Fibroblast of skin of right quadriceps (primary cell): ENCODE measurements at regions not wholly inside any gene's neighbourhood (a gene's known extent, or its start where the extent isn't known, plus 50 kb on each side); places are given as distances from the start of the nearest gene placed in this dataset.

Experiments used
- DNase-seq: peaks from one replicate; pipeline ENCODE4 v3.0.0-alpha.2; 2013

DNA sequence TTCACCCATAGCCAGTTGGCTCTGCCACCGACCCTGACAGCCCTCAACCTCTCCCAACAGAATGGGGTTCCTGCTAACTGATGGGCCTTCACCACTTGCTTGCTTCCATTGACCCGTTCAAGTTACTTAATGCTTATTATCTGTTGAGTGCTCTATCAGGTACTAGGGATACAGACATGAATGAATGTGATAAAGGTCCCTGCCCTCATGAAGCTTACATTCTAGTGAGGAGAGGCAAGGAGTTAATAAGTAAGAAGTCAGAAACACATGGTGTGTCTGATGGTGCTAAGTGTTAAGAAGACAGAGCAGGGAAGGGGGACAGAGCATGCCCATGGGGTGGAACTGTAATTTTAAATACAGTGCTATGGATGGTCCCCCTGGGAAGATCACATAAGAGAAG lies 107.5 kb upstream of the JUN start:
- no peak for DNase-seq

DNA sequence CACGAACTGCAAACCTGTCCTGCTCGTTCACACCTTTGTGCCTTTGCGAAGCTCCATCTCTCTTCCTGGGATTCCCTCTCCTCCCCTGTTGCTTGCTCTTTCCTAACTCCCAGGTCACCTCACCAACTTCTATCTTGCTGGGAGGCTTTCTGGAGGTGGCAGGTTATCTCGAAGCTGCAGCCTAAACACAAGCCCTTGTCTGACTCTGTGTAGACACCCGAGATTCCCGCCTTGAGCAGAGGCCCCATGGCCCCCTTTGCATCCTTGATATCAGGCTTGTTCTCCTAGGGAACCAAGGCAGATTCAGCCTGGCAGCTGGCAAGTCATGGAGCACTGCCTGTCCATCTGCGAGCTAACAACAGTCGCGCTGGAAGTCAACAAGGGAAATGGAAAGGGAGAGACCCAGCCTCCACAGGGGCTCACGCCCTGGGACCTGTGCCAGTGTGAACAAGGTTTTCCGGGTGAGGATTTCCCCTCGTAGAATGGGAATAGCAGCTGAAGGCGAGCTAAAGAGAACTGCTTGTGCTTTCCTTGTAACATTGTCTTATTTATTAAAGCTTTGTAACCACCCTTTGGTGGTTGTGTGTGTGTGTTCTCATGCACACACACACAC lies 109.5 kb upstream of the JUN start:
- no peak for DNase-seq

DNA sequence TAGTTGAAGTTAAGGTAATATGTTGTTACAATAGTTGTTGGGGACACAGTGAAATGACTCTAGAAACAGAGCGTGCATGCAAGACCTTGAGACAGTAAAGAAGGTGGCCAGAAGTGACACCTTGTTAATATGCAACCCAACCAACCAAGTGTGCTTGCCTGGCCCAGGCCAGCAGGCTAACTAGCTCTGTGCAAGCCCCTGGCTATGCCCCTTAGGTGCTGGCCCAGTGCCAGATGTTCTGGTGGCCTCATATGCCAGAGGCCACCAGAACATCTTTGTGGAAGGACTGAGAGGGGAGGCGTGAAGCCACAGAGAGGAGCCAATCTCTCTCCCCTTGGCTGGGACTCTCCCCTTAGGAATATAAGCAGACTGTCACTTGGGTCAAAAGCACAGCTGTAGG lies 111.2 kb upstream of the JUN start:
- no peak for DNase-seq

DNA sequence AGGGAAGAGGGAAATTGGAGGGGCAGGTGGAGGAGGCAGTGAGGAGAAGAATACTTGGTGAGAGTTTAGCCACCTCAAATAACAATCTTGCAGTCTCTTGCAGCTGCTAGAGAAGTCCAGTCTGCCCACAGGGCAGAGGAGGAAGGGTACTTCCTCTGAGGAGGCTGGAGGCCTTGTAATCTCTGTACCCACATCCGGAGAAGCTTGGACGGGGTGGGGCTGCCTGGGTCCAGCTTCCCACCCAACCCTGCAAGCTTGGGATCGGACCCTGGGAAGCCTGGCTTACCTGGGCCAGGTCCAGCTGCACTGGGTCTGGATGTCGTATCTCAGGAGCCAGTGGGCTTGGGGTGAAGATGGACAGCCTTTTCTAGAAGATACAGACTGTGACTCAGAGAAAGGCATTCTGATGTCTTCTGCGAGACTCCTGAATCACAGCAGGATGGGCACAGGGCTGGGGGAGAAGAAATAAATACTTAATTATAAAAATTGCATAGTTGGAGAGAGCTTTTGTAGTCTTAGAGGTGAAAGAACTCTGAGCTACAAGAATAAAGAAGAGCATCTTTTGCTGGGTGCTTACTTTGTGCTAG lies 111.8 kb upstream of the JUN start:
- peak; percentile 28 for DNase-seq

DNA sequence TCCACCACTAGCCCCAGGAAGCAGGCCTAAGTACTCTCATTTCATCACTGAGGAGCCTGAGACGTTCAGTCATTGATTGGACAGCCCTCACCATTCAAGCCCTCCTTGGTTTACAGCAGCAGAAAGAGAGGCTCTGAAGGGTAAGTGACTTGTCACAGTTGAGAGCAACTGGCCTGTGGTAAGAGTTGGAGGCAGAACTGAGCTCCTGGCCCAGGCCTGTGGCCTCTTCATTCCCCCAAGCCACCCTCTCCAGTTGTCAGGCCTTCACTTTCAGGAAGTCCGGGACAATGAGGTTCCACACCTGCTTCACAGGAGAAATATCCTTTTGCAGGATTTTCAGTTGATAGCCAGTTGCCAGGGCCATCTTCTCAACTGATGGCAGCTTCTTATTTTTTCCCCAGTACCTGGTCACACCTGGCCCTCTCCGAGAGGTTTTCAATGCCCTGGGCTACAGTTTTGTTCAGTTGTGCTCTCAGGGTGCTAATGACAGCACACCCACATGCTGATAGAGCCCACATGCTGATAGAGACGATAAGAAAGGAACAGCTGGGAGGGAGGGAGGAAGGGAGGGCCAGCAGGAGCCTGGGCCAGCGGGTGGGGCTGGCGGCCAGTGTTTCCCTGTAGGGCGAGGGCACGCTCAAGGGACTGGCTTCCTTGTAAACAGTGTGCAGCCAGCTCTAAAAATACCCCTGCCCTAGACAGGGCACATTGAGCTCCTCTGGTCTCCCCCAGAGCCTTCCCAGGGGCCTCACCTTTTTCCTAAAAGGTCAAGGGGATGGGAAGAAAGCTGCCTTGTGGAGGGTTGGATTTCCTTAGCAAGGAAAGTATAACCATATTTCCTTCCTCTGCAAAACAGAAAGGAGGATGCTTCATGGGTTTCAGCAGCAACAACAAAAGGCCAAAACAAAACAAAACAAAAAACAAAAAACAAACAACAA lies 112.7 kb upstream of the JUN start:
- no peak for DNase-seq

DNA sequence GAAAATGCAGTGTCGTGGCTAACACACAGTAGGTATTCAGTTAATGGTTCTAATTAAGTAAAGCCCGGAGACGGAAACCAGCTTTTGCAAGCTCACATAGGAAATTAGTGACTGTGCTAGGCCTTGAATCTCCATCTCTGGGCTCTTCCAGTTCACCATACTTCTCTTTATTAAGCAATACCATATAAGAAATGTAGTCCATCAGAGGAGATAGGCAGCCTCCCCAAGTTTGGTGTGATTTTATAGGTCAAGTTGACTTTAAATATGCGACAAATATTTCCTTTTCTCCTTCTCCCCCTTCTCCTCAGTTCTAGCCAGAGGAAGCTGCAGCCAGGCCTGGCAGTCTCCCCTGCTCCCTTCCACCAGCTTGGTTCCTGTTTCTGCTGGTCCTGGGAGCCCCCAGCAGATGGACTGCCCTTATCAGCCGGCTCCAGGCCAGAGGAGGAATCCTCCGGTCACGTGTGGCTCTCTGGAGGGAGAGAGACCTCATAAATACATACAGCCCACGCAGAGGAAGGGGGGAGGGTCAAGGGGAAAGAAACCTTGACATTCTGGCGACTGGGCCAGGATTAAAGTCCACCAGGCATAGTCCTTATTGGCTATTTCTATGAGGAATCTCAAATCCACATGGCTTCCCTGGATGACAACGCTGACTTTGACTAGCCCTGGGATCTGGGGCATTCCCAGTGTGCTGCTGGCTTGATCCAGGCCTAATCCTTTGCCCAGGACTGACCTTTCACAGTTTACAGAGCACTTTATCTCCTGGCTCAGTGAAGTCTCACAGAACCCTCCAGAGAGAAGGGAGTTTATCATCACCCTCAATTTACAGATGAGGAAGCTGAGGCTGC lies 115.1 kb upstream of the JUN start:
- DNase-seq = no peak

GRCh38 chr1:58899587-58900271 lies 115.9 kb upstream of the JUN start:
- no peak for DNase-seq

- DNase-seq = no peak
Measured at GRCh38 chr1:58900396-58900795, 116.5 kb upstream of the JUN start.

GRCh38 chr1:58901008-58901407 lies 117.2 kb upstream of the JUN start:
- peak; percentile 54 for DNase-seq

DNA sequence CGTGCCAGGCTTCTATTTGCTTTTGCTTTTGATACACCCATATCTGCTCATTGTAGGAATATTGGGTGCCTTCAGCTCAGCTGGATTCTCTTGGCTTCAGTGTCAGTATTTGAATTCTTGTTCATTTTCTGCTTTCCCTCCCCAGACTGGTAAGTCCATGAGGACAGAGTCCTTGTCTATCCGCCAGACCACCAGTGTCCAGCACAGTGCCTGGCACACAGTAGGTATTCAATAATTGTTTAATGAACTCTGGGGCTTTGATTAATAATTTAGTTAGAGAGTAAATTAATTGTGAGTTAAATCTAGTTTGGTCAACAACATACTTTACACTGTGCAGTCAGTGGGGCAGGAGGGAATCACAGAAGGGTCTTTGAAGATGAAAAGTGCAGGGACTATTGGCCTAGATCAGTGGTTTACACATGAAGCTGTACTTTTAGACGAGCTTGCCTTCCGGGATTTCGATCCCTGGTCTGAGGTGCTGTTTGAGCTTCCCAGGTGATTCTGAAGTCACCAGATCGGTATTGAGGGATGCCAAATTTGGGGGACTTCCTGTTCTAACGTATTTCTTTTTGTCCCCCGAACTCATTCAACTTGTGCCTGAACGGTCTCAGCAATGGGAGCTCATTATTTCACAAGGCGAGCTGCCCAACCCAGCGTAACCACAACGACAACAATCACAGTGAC lies 119.1 kb upstream of the JUN start:
- no peak for DNase-seq

DNA sequence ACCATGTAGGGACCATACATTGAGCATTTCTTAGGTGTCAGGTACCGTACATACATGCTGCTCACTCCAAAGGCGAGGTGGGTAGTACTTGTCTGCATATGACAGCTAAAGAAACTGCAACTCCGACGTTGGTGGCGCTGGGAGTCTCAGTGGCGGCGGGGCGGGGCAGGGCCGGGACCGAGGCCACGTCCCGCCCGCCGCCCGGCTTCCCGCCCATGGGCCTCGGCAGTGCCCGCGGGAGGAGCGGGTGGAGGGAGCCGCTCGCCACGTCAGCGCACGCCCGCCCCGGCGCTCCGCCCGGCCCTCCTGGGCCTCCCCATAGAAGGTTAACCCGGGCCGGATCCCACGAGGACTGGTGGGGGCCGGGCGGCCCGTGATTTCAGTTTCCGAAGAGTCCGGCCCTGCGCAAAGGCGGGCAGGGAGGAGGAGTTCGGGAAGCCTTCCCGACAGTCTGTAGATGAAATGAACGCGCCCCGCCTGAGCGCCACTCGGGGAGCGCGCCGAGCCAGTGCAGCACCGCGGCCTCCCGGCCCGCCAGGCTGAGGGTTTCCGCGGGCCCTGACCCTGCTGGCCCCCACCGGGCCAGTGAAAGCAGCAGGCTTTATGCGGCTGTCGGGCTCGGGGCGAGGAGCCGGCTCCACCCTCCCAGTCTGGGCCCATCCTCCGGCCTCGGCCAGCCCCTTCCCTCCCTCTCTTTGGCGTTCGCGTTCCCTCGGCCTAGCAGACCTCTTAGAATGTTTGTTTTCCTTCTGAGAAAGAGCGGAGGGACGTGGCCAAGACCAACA lies 119.9 kb upstream of the JUN start:
- DNase-seq = peak; percentile 94

- no peak for DNase-seq
Measured at GRCh38 chr1:58904299-58905125, 120.7 kb upstream of the JUN start.

GRCh38 chr1:58905126-58905490 lies 121.3 kb upstream of the JUN start:
- no peak for DNase-seq

DNA sequence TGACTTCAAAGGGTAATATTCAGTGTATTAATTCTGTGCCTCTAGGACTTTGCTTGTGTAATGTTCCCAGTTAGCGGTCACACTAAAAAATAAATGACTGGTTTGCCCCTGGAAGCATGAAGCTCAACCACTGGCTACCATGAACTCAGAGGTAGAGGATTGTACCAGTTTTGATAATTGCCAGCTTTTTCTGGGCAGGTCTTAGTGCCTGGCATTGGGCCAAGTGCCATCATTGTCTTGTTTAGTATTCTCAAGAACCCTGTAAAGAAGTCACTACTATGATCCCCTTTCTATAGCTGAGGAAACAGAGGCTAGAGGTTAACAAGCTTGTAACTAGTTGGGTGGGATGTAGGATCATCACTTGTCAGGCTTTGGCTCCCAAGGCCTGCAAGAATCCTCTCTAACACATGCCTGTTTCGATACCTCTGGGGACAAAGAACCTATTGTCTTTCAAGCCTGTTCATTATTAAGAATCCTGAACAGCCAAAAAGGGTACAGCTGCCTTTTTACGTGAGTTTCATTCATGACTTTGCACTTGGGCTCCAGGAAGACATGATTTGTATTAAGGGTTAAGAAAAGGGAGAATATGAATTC lies 121.9 kb upstream of the JUN start:
- no peak for DNase-seq

- DNase-seq = no peak
Measured at GRCh38 chr1:58907398-58907797, 123.6 kb upstream of the JUN start.

DNA sequence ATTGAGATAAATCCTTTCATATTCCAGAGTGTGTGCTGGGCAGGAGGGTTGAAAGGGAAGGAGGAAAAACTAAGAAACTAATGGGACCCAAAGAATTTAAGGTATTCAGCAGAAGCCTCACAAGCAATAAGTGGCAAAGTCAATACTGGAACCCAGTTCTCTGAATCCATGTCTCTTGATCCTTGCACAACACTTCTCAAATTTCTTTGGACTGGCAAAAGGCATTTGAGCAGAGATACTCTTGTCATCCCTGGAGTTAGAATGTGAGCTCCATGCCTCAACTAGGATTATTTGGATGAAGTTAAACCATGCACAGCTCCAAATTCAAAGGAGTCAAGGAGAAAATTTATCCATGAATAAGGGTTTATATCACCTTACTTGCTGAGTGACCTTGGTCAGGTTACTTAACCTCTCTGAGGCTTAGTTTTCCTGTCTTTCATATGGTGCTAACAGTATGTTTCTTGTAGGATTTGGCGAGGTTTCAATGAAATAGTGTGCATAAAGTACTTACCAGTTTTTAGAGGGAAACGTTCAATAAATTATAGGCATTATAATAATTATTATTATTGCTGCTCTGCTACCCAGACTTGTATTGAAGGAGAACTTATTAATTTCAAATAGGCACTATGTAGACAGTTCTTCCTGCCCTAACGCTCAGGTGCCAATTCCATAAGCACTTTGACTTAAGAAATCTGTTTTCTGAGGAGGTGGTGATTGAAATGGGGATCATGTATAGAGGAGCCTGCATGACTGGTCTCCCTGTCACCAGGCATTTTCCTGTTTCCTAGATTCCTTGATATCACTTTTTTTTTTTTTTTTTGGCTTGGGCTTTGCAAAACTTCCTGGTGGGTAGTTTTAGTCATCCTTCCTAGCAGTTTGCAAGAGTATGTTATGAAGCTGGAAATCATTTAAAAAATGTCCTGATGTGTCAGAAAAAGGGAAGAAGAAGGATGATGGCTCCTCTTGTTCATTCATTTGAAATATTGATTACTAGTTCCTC lies 125.0 kb upstream of the JUN start:
- peak; percentile 89 for DNase-seq

DNA sequence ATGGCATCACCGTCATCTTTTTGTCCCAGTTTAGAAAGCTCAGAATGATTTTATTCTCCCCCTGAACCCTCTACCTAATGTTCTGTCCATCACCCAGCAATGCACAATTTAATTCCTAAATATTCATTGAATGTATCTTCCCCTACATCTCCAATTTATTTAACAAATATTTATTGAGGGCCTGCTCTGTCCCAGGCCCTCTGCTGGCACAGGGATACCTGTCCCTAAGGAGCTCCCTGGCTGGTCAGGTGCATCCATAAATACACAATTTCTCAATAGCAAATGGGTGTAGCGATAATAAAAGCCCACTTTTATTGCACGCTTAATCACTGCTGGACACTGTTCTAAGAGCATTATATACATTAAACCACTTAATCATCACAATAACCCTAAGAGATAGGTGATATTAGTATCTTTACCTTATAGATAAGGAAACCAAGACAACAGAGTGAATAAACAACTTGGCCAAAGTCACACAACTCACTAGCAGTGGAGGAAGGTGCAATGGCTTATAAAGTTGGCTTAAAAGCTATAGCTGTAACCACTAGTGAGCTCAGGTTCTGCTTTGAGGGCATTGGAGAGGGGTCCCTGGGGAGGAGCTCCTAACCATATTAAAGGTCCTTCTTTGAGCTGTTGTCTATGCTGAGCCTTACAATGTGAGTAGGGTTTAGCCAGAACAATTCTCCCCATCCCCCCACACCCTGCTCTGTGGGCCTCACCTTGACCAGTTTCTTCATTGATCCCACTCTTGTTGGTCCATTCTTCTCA lies 126.3 kb upstream of the JUN start:
- no peak for DNase-seq
